ENCODE measurements at regions not wholly inside any gene's neighbourhood (a gene's known extent, or its start where the extent isn't known, plus 50 kb on each side); places are given as distances from the start of the nearest gene placed in this dataset.
"Not testable (repeated sequence)": the region's sequence is repeated elsewhere in the genome, so short reads cannot be mapped to it uniquely, and the experiment has no call there.

DNA sequence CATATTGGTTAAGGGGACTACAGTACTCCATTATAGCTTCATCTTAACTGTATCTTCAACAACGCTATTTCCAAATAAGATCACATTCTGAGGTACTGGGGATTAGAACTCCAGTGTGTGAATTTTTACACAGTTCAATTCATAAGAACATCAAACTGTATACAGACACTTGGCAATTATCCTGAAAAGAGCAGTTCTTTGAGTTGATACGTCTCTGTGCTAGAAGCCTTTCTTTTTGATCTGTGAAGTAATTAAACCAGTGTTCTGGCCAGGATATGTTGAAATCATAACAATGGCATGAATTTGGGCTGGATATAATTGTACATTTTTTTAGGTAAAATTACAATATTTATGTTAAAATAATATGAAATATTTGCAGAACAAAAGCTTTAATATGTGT lies 93.5 kb upstream of the ITPRID2 start:
- no peak for DNase-seq

DNA sequence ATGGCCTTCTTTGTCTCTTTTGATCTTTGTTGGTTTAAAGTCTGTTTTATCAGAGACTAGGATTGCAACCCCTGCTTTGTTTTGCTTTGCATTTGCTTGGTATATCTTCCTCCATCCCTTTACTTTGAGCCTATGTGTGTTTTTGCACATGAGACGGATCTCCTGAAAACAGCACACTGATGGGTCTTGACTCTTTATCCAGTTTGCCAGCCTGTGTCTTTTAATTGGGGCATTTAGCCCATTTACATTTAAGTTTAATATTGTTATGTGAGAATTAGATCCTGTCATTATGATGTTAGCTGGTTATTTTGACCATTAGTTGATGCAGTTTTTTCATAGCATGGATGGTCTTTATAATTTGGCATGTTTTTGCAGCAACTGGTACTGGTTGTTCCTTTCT lies 89.2 kb upstream of the ITPRID2 start:
- DNase-seq, result not testable (repeated sequence)

DNA sequence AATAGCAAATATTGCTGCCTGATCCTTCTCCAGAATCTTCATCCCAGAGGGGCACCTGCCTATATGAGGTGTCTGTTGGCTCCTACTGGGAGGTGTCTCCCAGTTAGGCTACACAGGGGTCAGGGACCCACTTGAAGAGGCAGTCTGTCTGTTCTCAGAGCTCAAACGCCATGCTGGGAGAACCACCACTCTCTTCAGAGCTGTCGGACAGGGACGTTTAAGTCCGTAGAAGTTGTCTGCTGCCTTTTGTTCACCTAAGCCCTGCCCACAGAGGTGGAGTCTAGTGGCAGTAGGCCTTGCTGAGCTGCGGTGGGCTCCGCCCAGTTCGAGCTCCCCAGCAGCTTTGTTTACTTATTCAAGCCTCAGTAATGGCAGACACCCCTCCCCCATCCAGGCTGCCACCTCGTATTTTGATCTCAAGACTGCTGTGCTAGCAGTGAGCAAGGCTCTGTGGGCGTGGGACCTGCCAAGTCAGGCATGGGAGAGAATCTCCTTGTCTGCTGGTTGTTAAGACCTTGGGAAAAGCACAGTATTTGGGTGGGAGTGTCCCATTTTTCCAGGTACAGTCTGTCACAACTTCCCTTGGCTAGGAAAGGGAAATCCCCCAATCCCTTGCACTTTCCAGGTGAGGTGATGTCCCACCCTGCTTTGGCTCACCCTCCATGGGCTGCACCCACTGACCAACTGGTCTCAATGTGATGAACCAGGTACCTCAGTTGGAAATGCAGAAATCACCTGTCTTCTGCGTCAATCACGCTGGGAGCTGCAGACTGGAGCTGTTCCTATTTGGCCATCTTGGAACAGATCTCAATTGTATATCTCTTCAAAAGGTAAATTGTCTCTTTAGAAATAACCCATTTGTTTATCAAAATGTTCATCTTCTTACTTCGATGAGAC lies 87.4 kb upstream of the ITPRID2 start:
- DNase-seq, result not testable (repeated sequence)

DNA sequence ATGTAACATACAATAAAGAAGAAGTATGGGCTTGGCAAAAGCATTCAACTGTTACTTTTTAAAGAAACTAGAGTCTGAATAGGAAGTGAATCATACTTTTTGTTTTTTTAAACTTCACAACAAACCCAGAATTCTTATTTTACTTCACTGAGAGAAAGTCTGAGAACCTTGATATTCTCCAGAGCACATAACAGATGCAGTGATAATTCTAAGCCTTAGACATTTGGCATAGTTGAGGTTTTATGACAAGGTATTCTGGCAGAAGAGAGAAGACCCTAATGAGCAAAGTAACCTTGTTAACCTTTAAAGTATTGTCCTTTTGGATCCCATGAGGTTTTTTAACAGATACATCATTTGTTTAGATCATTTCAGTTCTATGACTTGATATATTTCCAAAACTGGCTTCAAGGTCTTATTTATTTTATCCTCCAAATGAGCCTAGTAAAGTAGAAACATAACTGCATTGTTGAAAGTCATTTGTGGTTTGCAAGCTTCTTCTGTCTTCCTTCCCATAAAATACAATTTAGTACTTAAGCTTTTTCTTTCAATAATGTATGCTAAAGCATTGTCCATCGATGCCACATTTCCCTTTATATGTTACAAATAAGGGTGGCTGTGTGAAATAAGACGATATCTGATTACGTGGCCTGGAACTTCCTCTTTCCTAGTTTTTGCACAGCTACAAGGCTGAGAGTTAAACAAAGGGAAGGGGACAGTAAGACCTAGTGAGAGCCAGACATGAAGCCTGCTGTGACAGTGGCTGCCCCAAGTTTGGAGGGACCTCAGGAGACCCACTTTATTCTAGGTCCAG lies 86.1 kb upstream of the ITPRID2 start:
- no peak for DNase-seq

DNA sequence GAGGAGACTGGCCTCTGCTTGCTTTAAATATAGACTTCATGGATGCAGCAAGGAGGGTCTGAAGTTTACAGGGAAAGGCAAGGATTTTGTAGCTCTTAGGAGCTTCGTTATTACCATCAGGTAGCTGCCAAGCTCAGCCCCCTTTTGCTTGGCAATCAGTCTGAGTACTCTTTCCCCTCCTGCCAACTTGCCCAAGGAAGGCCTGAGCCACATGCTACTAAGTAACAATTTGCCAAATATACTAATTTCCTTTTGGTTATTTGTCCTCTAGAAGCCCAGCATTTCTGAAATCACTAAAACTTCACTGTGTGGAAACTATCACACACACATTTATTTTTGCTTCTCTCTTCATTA lies 85.5 kb upstream of the ITPRID2 start:
- no peak for DNase-seq

DNA sequence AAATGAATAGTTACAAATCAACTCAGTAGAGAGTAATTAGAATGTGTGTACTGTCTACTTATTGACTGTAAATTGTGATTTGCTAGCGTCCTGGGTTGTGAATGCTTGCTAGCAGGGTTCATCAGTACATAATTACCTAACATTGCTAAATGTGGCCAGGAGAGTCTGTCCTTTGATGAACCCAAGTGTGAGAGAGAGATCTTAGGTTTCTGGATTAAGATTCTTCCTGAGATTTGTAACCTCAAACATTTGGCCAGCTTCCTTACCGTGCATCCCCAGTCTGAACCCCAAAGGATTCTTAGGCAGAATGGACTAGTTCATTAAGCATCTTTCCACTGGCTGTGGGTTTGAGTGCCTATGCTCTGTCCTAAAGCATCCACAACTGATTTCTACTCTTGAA lies 84.0 kb upstream of the ITPRID2 start:
- no peak for DNase-seq

DNA sequence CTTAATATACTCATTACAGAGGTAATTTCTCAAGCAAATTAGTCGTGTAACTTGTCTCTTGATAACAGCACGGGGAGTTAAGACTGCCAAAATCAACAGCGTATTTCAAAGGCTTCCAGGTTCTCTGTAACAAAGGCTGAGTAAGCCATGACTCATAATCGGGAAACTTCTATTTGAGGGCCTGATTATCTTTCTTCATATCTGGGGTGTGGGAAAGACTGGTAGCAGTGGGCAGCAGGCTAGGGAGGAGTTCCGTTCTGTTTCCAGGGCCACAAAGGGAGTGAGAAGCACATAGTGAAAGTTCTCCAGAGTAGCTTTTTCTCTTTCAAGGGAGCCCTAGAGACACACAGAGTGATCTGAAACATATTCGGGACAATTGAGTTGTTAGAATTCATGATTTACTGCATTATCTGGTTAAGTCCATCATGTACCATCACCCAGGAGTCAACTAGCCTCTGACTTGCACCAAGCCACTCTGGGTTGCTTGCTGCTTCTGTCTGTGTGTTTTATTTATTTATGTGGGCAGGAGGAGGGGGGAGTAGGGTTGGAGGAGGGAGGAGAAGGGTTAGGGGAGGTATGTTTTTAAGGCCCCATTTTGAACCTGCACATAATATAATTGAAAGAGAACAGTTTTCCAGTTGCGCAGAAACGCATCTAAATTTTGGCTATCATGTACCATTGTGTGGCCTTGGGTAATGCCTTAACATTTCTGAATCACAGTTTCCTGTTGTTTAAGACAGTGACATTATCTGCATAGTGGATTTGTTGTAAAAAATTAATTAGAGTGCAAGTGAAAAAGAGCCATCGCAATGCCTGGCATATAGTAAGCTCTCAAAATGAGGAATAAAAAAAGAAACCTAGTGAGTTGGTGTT lies 80.5 kb upstream of the ITPRID2 start:
- DNase-seq, result peak; percentile 16

DNA sequence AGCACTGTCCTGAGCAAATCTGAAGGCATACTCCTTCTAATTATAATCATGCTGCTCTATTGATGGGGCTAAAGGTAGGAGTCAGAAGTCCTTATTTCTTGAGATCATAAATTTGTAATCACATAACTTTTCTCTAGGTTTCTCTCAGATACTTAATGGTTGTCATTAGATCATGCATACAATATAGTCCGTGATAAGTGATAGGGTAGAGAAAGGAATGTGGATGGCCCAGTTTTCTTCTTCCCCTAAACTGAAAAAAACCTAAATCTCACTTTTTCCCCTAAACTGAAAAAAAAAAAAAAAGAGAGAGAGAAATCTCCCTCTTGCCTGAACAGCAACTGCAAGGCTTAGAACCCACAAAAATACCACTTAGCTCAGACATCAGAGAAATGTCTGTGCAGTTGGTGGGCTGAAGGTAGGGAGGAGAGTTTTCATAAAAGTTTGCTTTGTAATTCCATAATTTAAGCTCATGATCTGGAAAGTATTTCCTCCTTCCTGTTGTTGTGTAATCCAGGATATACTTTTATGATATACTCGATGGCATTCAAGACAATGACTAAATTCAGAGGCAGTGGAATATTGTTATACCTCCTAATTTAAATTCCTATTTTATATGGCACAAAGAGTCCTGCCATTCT lies 79.3 kb upstream of the ITPRID2 start:
- DNase-seq, result no peak

DNA sequence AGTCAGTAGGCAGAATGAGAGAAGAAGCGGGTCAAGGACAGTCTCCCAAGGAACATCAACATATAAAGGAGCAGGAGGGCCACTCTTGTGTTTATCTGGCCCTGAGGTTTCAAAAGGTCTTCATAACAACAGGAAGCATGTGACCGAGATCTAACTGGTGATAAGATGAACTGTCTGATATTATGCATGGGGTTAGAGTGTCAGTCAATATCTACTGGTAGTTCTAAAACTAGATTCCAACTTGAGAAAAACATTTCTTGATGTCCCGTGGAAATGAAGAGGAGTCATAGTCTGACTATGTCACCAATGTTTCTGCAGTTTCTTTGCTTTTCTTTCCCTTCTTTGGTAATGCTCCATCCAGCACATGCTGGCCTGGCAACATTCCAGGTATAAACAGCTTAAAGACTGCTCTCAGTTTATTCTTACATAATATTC lies 77.5 kb upstream of the ITPRID2 start:
- DNase-seq, result no peak

DNA sequence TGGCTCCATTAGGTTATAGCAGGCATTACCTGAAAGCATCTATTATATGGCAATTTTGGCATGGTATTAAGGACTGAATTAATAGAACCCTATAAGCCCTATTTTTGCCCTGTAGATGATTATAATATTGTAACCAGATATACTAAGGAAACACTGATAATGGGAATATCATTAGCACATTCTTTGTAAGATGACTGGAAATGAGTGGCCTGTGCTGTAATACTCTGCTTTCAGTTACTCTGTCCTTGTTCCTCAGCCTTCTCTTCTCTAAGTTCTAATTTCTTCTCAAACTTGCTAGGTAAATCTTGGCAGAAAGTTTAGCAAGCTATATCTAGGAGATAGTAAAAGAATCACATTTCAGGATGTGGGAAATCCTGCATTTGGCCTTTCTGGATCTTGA lies 74.0 kb upstream of the ITPRID2 start:
- DNase-seq, result no peak

DNA sequence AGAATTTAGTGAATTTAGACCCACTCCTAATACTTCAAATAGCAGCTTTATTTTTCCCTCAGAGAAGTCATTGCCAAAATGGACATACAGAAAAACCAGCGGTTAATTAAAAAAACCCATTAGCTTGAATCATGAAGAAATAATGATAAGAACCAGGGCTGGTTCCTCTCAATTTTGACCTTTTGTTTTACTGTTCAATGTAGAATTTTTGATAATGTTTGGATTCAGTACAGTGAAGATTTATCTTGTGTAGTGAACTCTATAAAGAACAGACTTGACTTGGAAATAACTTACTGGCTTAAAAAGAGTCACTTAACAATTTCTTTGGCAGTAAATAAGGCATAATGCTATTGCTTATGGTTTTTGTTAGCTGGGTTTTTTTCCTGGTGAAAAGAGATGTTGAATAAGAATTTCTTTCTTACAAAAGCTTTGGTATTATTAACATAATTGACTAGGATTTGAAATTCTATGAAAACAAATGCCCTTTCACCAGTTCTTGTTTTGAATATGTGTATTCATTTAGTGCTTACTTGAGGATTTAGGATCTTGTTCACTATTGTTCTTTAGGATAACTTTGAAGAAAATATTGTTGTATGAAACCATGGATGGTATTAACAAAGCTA lies 73.4 kb upstream of the ITPRID2 start:
- no peak for DNase-seq

DNA sequence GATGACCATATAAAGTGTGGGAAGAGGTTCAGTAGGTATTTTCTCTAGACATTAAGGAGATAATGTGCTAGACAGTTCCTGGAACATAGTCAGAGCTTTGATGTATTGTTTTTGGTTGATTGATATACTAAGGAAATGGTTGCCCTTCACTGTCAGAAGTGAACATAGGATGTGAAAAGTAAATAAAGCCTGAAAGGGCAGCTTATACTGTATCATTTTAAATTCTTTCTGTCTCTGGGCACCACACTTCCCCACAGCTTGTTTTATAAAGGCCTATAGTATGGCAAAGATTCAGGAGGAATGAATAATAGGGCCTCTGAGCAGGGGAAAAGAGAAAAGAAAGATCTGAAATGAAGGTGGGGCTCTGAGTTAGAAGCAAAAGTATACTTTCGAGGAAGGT lies 72.7 kb upstream of the ITPRID2 start:
- no peak for DNase-seq

DNA sequence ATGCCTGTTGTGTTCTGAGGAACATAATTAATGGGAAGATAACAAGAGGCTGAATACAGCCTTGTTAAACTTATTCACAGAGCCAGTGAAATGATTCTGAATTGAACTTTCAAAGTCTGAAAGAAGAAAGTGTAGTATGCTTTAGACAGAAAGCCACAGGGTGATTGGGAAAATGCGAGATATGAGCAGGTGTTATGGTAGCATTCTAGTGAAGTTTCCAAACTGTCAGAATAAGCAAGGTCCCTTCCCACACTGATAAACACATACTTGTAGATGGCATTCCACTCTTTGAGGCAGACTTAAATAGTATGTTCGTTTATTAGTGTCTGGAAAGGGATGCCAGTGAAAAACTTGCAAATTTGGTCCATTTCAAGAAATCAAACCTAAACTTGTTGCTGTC lies 70.5 kb upstream of the ITPRID2 start:
- no peak for DNase-seq

DNA sequence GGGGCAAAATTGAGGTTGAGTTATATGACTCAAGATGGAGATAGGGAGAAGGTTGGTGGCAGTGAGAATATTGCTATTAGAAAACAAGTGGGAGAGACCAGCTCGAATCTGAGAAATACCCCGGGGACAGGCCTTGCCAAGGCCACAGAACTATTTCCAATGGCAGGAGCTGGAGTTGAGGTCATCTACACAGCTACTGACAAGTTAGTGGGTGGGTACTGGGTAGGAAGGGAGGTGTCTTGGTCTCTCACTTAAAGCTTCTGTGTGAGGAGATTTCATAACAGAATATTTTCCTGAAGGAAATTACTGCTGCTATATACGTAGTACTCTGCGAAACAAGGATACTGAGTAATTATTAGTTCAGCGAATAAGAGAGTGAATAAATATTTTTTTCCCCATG lies 69.4 kb upstream of the ITPRID2 start:
- no peak for DNase-seq

DNA sequence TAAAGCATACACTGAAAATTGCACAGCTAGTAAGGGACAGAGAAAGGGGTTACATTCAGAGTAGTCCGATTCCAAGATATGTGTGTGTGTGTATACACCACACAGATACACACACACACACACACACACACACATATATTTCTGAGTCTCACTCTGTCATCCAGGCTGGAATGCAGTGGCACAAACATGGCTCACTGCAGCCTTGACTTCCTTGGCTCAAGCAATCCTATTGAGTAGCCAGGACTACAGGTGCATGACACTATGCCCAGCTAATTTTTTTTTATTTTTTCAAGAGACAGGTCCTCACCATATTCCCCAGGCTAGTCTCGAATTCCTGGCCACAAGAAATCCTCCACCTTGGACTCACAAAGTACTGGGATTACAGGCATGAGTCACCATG lies 68.1 kb upstream of the ITPRID2 start:
- no peak for DNase-seq

DNA sequence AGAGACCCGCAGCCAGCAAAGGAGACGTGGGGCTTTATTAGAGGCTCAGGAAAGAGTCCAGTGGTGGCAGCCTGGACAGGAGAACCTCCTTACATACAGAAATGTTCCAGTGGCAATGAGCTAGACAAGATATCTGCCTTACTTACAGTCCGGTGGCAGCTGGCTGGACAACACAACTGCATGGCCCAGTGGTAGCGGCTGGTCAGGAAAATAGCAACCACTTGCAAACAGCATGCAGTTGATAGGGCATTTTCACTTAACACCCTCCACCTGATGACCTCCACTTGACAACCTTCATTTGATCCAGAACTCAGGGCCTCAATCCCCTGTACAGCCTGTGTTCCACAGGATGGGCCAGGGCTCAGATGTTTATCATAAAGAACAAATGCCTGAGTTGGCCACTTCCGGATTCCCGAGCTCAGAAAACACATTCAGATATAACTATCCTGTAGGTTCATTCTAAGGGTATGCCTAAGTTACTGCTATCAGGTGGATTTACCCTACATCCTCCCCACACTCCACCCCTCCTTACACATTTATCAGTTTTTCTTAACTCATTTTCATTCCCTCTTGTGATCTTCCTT lies 63.3 kb upstream of the ITPRID2 start:
- no peak for DNase-seq

DNA sequence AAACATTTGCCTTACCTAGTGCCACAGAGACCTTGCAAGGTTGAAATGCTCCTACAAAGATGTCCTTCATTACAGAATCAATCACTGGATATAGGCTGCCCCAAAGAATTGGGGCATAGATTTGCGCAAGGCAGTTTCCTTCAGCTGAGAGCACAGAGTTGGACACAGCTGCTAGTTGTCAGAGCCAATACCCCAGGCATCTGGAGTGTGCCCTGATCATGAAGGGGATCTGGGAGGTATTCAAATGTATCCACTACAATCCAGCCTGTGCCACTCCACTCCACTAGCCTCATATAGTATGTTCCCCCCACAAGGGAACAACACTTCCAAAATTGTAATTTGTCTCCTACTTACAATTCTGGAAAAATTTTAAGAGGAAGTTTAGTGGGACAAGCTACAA lies 62.3 kb upstream of the ITPRID2 start:
- no peak for DNase-seq

DNA sequence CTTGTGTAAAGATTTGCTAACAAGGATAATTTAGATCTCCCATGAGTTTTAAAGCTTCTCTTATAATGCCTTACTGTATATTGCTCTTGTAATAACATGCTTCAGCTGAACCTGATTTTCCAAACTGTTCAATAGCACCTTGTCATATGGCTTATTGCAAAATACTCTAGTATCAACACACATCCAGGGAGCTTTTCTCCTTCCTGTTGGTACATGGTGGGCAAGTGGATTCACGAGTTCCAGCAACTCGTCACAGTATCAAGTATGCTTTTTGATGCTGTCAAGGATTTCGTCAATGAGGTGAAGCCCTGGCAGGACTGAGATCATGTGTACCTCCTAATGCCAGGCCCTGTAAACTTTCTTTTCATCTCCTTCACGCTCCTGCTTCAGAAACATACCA lies 59.5 kb upstream of the ITPRID2 start:
- DNase-seq, result no peak

DNA sequence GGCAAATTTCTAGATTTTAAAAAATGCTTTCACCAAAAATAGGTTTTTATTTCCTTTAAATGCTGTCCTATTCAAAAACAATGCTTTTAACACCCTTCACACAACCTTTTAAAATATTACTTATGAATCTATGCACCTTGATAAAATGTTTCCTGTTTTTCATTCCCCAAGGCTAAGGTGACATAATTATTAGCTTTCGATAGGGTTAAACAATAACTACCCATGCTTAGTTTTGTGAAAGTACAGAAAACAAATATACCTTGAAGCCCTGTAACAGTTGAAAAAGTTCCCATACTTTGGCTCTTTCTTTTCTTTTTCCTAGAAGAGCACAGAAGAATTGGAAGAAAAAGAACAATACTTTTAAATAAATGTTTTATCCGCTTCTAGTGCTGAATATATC lies 54.9 kb upstream of the ITPRID2 start:
- DNase-seq, result no peak

DNA sequence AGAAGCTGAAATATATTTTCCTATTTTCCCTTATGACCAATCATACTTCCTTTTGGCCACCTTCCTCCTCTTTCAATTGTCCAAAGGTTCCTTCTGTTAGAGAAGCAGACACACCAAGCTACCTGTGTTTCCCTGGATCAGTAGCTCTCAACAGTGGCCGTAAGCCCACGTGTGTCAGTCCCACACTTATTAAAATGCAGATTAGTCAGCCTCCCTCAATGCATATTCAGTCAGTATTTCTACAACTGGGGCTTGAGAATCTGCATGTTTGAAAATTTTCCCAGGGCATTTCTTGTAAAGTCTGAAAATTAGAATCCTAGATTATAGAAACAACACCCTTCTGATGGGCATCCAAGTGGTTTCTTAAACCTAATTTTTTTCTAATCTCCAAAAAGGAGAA lies 54.0 kb upstream of the ITPRID2 start:
- DNase-seq, result no peak

DNA sequence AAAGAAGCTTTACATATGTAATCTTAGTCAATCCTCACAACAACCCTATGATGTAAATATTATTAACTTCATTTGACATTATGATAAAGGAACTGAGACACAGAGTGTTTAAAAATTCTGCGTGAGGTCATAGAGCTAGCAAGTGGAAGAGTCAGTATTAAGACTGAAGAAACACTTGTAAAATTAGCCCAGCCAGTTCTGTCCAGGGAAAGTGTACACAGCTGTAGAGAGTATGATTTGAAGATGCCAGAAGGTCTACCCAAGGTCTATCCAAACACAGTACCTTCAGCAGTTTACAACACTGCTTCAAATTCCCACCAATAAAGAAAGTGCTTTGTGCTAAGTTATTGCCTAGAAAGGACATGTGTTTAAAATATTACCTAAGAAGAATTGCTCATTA lies 51.7 kb upstream of the ITPRID2 start:
- no peak for DNase-seq

DNA sequence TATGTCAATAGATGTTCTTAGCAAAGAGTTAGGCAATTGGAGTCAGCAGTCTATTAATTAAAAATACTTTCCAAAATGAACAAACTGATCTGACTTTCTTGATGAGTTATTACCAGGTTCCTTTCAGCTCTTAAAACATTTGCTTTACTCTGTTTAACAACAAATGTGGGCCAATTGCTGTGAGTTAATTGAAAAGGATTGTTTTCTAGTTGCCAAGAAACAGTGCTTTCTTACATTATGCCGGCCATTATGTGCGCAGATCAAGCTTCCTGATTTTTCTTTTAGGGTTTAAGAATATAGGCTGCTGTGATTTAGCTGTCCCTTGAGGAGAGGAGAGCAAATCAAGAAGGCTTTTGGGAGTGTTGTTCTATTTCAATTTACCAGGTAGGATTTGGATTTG lies 50.5 kb upstream of the ITPRID2 start:
- DNase-seq, result no peak

Data from T1000 (cell line).